ENCODE measurements at regions not wholly inside any gene's neighbourhood (a gene's known extent, or its start where the extent isn't known, plus 50 kb on each side); places are given as distances from the start of the nearest gene placed in this dataset.

DNA sequence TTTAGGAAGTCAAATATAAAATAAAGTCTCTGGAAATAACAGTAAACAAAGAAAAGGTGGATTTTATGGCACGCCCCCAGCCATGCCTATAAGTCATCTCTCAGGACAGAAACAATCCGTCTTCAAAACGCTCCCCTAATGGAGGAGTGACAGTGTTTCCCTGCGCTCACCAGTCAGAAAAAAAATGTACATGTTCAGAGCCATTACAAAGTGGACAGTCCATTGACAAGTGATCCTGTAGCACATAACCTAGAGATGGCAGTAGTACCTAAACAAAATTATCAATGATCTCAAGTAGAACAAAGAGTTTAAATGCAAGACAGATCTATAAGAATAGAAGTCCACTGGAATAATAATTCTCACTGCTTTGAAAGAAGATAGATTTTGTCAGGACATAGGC, 891.7 kb upstream of the MIR17HG start:
- intact Hi-C loops (cut with DNase I), result no loop called here
- no peak overlapping the region for H3K27ac ChIP-seq
- no peaks in the 10 kb centered on the region for H3K9me3 ChIP-seq
- TF ChIP-seq POLR2A (IDR thresholded peaks at IDR 0.05) (no peak), POLR2AphosphoS5 (IDR thresholded peaks at IDR 0.05) (no peak)
- TF ChIP-seq, protein P1, sequence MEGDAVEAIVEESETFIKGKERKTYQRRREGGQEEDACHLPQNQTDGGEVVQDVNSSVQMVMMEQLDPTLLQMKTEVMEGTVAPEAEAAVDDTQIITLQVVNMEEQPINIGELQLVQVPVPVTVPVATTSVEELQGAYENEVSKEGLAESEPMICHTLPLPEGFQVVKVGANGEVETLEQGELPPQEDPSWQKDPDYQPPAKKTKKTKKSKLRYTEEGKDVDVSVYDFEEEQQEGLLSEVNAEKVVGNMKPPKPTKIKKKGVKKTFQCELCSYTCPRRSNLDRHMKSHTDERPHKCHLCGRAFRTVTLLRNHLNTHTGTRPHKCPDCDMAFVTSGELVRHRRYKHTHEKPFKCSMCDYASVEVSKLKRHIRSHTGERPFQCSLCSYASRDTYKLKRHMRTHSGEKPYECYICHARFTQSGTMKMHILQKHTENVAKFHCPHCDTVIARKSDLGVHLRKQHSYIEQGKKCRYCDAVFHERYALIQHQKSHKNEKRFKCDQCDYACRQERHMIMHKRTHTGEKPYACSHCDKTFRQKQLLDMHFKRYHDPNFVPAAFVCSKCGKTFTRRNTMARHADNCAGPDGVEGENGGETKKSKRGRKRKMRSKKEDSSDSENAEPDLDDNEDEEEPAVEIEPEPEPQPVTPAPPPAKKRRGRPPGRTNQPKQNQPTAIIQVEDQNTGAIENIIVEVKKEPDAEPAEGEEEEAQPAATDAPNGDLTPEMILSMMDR (IDR thresholded peaks at IDR 0.05), result no peak
- H3K27me3 ChIP-seq (replicated peaks; ENCODE audit: insufficient read depth), result no peaks in the 10 kb centered on the region
- H3K36me3 ChIP-seq, result no peaks in the 10 kb centered on the region
- H3K4me1 ChIP-seq (replicated peaks), result no peaks in the 10 kb centered on the region
- no peak for DNase-seq (ENCODE audit: low spot score)
- no peak overlapping the region for H3K4me3 ChIP-seq
- WGBS, result 71% methylated on average over 4 of the region's 4 CpGs

DNA sequence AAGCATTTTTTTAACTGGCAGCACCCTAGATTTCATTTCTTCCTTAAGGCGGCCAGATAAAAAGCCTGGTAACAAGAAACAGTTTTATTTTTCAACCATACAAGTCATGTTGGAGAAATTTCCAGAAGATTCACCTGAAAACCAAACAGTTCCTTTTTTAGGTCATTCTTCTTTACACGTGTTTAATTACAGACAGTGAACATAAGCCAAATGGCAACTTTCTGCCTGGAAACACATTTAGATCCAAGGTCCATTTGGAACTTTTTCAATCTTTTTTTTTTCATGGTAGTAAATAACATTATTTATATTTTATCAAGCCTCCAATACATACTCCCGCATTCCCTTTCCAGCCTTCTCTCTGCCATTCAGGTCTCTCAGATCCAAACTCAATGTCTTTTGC, 886.1 kb upstream of the MIR17HG start:
- TF ChIP-seq POLR2A (IDR thresholded peaks at IDR 0.05) (no peak), POLR2AphosphoS5 (IDR thresholded peaks at IDR 0.05) (no peak)
- TF ChIP-seq, protein P1 (IDR thresholded peaks at IDR 0.05), result no peak
- DNase-seq (ENCODE audit: low spot score), result no peak
- Histone ChIP-seq H3K27ac (no peak overlapping the region), H3K36me3 (no peaks in the 10 kb centered on the region), H3K9me3 (no peaks in the 10 kb centered on the region), H3K4me1 (replicated peaks) (no peaks in the 10 kb centered on the region), H3K4me3 (no peak overlapping the region), H3K27me3 (replicated peaks; ENCODE audit: insufficient read depth) (no peaks in the 10 kb centered on the region)
- intact Hi-C loops (cut with DNase I), result no loop called here
- WGBS, result 77% methylated on average over 3 of the region's 3 CpGs

DNA sequence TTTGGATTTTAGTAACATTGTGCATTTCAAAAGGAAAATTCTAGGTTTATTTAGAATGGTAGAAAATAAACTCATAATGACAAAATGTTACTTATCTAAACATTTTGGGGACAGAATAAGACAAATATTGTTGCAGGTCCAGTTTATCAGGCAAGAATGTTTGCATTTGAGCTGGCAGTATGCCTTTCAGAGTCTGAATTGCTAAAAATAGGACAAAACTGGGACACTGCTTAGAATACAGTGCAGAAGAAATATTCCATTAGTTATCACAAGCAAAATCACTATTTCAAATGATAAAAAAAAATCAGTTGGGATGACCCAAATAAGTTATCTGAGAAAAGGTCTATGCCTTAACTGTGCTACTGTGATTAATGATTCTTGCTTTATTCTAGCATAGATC, 870.3 kb upstream of the MIR17HG start:
- H3K27ac ChIP-seq, result no peak overlapping the region
- no peaks in the 10 kb centered on the region for H3K27me3 ChIP-seq (replicated peaks; ENCODE audit: insufficient read depth)
- H3K4me1 ChIP-seq (replicated peaks), result no peaks in the 10 kb centered on the region
- intact Hi-C loops (cut with DNase I), result no loop called here
- DNase-seq (ENCODE audit: low spot score), result no peak
- H3K36me3 ChIP-seq, result no peaks in the 10 kb centered on the region
- no peak overlapping the region for H3K4me3 ChIP-seq
- TF ChIP-seq, protein P1 (IDR thresholded peaks at IDR 0.05), result no peak
- TF ChIP-seq POLR2A (IDR thresholded peaks at IDR 0.05) (no peak), POLR2AphosphoS5 (IDR thresholded peaks at IDR 0.05) (no peak)
- H3K9me3 ChIP-seq, result no peaks in the 10 kb centered on the region

DNA sequence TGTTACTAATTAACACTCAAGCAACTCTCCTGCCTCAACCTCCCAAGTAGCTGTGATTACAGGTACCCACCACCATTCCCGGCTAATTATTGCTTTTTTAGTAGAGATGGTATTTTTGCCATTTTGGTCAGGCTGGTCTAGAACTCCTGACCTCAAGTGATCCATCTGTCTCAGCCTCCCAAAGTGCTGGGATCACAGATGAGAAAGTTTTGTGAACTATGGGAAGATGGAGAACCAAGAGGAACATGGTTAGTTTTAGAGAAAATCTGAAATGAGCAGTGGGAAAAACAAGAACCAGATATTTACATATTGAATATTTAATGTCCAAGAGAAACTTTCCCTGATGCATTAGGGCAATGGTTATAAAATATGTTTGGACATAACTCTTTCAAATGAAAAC, 863.6 kb upstream of the MIR17HG start:
- Histone ChIP-seq H3K27me3 (replicated peaks; ENCODE audit: insufficient read depth) (no peaks in the 10 kb centered on the region), H3K36me3 (no peaks in the 10 kb centered on the region), H3K4me1 (replicated peaks) (no peaks in the 10 kb centered on the region), H3K27ac (no peak overlapping the region), H3K9me3 (no peaks in the 10 kb centered on the region), H3K4me3 (no peak overlapping the region)
- DNase-seq (ENCODE audit: low spot score), result no peak
- TF ChIP-seq POLR2AphosphoS5 (IDR thresholded peaks at IDR 0.05), result no peak
- no peak for TF ChIP-seq POLR2A (IDR thresholded peaks at IDR 0.05)
- WGBS, result 90% methylated on average over 1 of the region's 1 CpG
- intact Hi-C loops (cut with DNase I), result no loop called here

DNA sequence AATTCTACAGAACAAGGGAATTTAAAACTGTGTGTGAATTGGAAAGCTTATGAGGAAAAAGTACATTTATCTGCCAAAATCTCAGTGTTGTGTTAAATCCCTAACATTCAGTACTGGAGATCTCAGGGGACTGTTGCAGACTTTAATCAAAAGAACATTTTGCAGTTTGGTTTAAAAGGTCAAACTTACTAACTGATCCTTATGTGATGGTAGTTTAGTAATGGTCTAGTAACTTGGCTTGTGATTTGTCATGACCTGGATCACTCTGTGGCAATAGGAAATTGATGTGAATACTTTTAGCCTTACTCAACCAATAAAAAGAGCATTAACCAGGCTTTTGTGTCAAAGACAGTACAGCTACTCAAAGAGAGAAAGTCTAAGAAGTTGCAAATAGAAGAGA, 862.1 kb upstream of the MIR17HG start:
- no peaks in the 10 kb centered on the region for H3K9me3 ChIP-seq
- no peak overlapping the region for H3K27ac ChIP-seq
- no peaks in the 10 kb centered on the region for H3K4me1 ChIP-seq (replicated peaks)
- no peaks in the 10 kb centered on the region for H3K27me3 ChIP-seq (replicated peaks; ENCODE audit: insufficient read depth)
- intact Hi-C loops (cut with DNase I), result no loop called here
- H3K36me3 ChIP-seq, result no peaks in the 10 kb centered on the region
- H3K4me3 ChIP-seq, result no peak overlapping the region
- DNase-seq (ENCODE audit: low spot score), result no peak
- TF ChIP-seq POLR2AphosphoS5 (IDR thresholded peaks at IDR 0.05), result no peak
- TF ChIP-seq, protein P1 (IDR thresholded peaks at IDR 0.05), result no peak
- no peak for TF ChIP-seq POLR2A (IDR thresholded peaks at IDR 0.05)

All from prostate gland (tissue), 2 donors.